ENCODE measurements at regions not wholly inside any gene's neighbourhood (a gene's known extent, or its start where the extent isn't known, plus 50 kb on each side); places are given as distances from the start of the nearest gene placed in this dataset.

GRCh38 chr4:24471486-24472160 lies 112.7 kb downstream of the DHX15 start:
- no peak for TF ChIP-seq CTCF (IDR thresholded peaks at IDR 0.05)
- Histone ChIP-seq H3K9me3 (no peaks in the 10 kb centered on the region), H3K4me1 (peaks cover 8 to 32% of the 10 kb centered on the region in 2 donors), H3K27me3 (peaks cover 23 to 79% of the 10 kb centered on the region in 2 donors), H3K36me3 (no peaks in the 10 kb centered on the region), H3K4me3 (peak overlapping the region; percentile 51), H3K27ac (no peak overlapping the region)
- intact Hi-C loops (cut with DNase I): loop anchor here in 1 of 2 donors (10.0 kb wide), 1 partner anchor 513 kb away; no protein-coding TSS in a partner anchor
- peak in 2 of 4 donors; percentile 20 to 61 for DNase-seq
- no peak for ATAC-seq

- Histone ChIP-seq H3K4me3 (peak overlapping the region; percentile 25 to 51), H3K36me3 (no peaks in the 10 kb centered on the region), H3K9me3 (no peaks in the 10 kb centered on the region), H3K4me1 (peaks cover 8 to 32% of the 10 kb centered on the region in 2 donors), H3K27me3 (peaks cover 23 to 84% of the 10 kb centered on the region in 2 donors), H3K27ac (peak overlapping the region in 1 of 2 donors; percentile 62)
- DNase-seq: peak; percentile 46 to 73 (median 68)
- intact Hi-C loops (cut with DNase I): loop anchor here in 1 of 2 donors (10.0 kb wide), 1 partner anchor 514 kb away; no protein-coding TSS in a partner anchor
- TF ChIP-seq CTCF (IDR thresholded peaks at IDR 0.05): no peak
- peak; percentile 6 for ATAC-seq
Measured at GRCh38 chr4:24470666-24471485, 113.5 kb downstream of the DHX15 start.

GRCh38 chr4:24468071-24468470 lies 116.3 kb downstream of the DHX15 start:
- peaks cover 23 to 83% of the 10 kb centered on the region in 2 donors for H3K27me3 ChIP-seq
- no peak overlapping the region for H3K4me3 ChIP-seq
- H3K9me3 ChIP-seq: no peaks in the 10 kb centered on the region
- intact Hi-C loops (cut with DNase I): no loop called here
- H3K4me1 ChIP-seq: peaks cover 8 to 28% of the 10 kb centered on the region in 2 donors
- no peak for DNase-seq
- no peak for TF ChIP-seq CTCF (IDR thresholded peaks at IDR 0.05)
- no peak overlapping the region for H3K27ac ChIP-seq
- ATAC-seq: no peak
- no peaks in the 10 kb centered on the region for H3K36me3 ChIP-seq

- no peak for ATAC-seq
- DNase-seq: no peak
- intact Hi-C loops (cut with DNase I): no loop called here
Measured at GRCh38 chr4:24464566-24464965, 119.8 kb downstream of the DHX15 start.

More at GRCh38 chr4:24464566-24464965, 119.8 kb downstream of the DHX15 start:
- Histone ChIP-seq H3K36me3 (no peaks in the 10 kb centered on the region), H3K4me1 (no peaks in the 10 kb centered on the region), H3K4me3 (no peak overlapping the region), H3K9me3 (no peaks in the 10 kb centered on the region), H3K27me3 (peaks cover 6 to 48% of the 10 kb centered on the region in 2 donors), H3K27ac (no peak overlapping the region)
- TF ChIP-seq CTCF (IDR thresholded peaks at IDR 0.05): no peak
